Upper lobe of left lung (tissue), 4 donors: ENCODE measurements at regions not wholly inside any gene's neighbourhood (a gene's known extent, or its start where the extent isn't known, plus 50 kb on each side); places are given as distances from the start of the nearest gene placed in this dataset.

Experiments
- CTCF ChIP-seq, 6 experiments: fragments of 450-650 bp in 4 of 6; fragments of 200-600 bp in 2 of 6; sonication (generic) in 2 of 6; IDR thresholded peaks; one replicate each; pipeline ENCODE4 v1.5.1; 2016 to 2019; ENCODE audit warnings: antibody characterized with exemption in 6 of 6
- EP300 ChIP-seq, 4 donors: sonication (generic); formaldehyde crosslinking; IDR thresholded peaks; one replicate each; pipeline ENCODE4 v1.5.1; 2017; ENCODE audit warnings: antibody characterized with exemption in 4 of 4, control low read depth in 2 of 4
- POLR2AphosphoS5 ChIP-seq, 2 donors: sonication (generic); formaldehyde crosslinking; IDR thresholded peaks; one replicate each; pipeline ENCODE4 v1.5.1; 2017; ENCODE audit warnings: antibody characterized with exemption in 2 of 2

GRCh38 chr3:23062582-23062981, 140.5 kb upstream of the UBE2E2 start:
- TF ChIP-seq POLR2AphosphoS5 (IDR thresholded peaks at IDR 0.05): no peak
- TF ChIP-seq EP300 (IDR thresholded peaks at IDR 0.05): no peak
- no peak for TF ChIP-seq CTCF (IDR thresholded peaks at IDR 0.05)
